H4 (cell line): ENCODE measurements at regions not wholly inside any gene's neighbourhood (a gene's known extent, or its start where the extent isn't known, plus 50 kb on each side); places are given as distances from the start of the nearest gene placed in this dataset.
"Not testable (repeated sequence)": the region's sequence is repeated elsewhere in the genome, so short reads cannot be mapped to it uniquely, and the experiment has no call there.

Experiments
- DNase-seq: peaks from one replicate; pipeline ENCODE4 v3.0.0-alpha.2; 2015; ENCODE audit warnings: low spot score

- DNase-seq, result no peak
These were observed 446.3 kb downstream of the PREX1 start for GRCh38 chr20:48381353-48382120.

GRCh38 chr20:48380661-48381060 is 447.1 kb downstream of the PREX1 start:
- no peak for DNase-seq

- DNase-seq, result no peak
These were observed 448.7 kb downstream of the PREX1 start for GRCh38 chr20:48378976-48379675.

GRCh38 chr20:48377940-48378339 is 449.9 kb downstream of the PREX1 start:
- no peak for DNase-seq

- no peak for DNase-seq
These were observed 452.0 kb downstream of the PREX1 start for GRCh38 chr20:48375804-48376203.

GRCh38 chr20:48374991-48375595 is 452.7 kb downstream of the PREX1 start:
- DNase-seq, result no peak

- peak; percentile 69 for DNase-seq
These were observed 453.5 kb downstream of the PREX1 start for GRCh38 chr20:48374031-48374907.

- DNase-seq, result no peak
These were observed 454.3 kb downstream of the PREX1 start for GRCh38 chr20:48373555-48373934.

- not testable (repeated sequence) for DNase-seq
These were observed 454.8 kb downstream of the PREX1 start for GRCh38 chr20:48372851-48373554.

GRCh38 chr20:48371211-48371610 is 456.6 kb downstream of the PREX1 start:
- DNase-seq, result no peak

GRCh38 chr20:48368580-48369021 is 459.2 kb downstream of the PREX1 start:
- DNase-seq, result not testable (repeated sequence)

GRCh38 chr20:48367541-48368358 is 460.0 kb downstream of the PREX1 start:
- DNase-seq, result not testable (repeated sequence)

- DNase-seq, result no peak
These were observed 461.6 kb downstream of the PREX1 start for GRCh38 chr20:48366230-48366629.

- no peak for DNase-seq
These were observed 462.9 kb downstream of the PREX1 start for GRCh38 chr20:48364688-48365421.

- DNase-seq, result no peak
These were observed 463.7 kb downstream of the PREX1 start for GRCh38 chr20:48364055-48364454.

- no peak for DNase-seq
These were observed 467.3 kb downstream of the PREX1 start for GRCh38 chr20:48360342-48360975.

- DNase-seq, result no peak
These were observed 468.0 kb downstream of the PREX1 start for GRCh38 chr20:48359692-48360341.

GRCh38 chr20:48359055-48359390 is 468.8 kb downstream of the PREX1 start:
- DNase-seq, result not testable (repeated sequence)
